HEK293T (cell line): ENCODE measurements at regions not wholly inside any gene's neighbourhood (a gene's known extent, or its start where the extent isn't known, plus 50 kb on each side); places are given as distances from the start of the nearest gene placed in this dataset.

Source experiments
- CTCF ChIA-PET: fragments of 350-600 bp; formaldehyde crosslinking; extraction: SDS; loops from one replicate; lab custom pipeline; 2021; ENCODE audit warnings: antibody characterized with exemption, inconsistent platforms; lab: Yijun Ruan, JAX
- POLR2A ChIA-PET: fragments of 350-600 bp; formaldehyde crosslinking; extraction: SDS; loops from one replicate; lab custom pipeline; 2020; ENCODE audit warnings: antibody characterized with exemption, inconsistent platforms; lab: Yijun Ruan, JAX
- DNase-seq: peaks from one replicate; pipeline ENCODE4 v3.0.0; 2012; ENCODE audit warnings: mixed read lengths; ENCODE audit errors: extremely low spot score
- ARNT ChIP-seq: fragments of 450-650 bp; IDR thresholded peaks from 2 replicates; pipeline ENCODE4 v1.6.1; 2017; ENCODE audit warnings: mild to moderate bottlenecking
- BHLHE40 ChIP-seq: fragments of 450-650 bp; IDR thresholded peaks from 2 replicates; pipeline ENCODE4 v1.6.1; 2016; ENCODE audit warnings: mild to moderate bottlenecking, moderate library complexity, borderline replicate concordance
- CTBP1 ChIP-seq: fragments of 450-650 bp; IDR thresholded peaks from 2 replicates; pipeline ENCODE4 v1.6.1; 2016; ENCODE audit warnings: borderline replicate concordance
- ELF4 ChIP-seq: fragments of 450-650 bp; IDR thresholded peaks from 2 replicates; pipeline ENCODE4 v1.6.1; 2017; ENCODE audit warnings: antibody characterized with exemption
- FOXA1 ChIP-seq: fragments of 450-650 bp; IDR thresholded peaks from 2 replicates; pipeline ENCODE4 v1.6.1; 2016; ENCODE audit warnings: mild to moderate bottlenecking
- FOXK2 ChIP-seq: fragments of 450-650 bp; IDR thresholded peaks from 2 replicates; pipeline ENCODE4 v1.6.1; 2016; ENCODE audit warnings: mild to moderate bottlenecking
- FOXM1 ChIP-seq: fragments of 450-650 bp; IDR thresholded peaks from 2 replicates; pipeline ENCODE4 v1.6.1; 2017; ENCODE audit warnings: mild to moderate bottlenecking, borderline replicate concordance
- HDGF ChIP-seq: fragments of 450-650 bp; IDR thresholded peaks from 2 replicates; pipeline ENCODE4 v1.6.1; 2017; ENCODE audit warnings: antibody characterized with exemption, borderline replicate concordance
- L3MBTL2 ChIP-seq: fragments of 450-650 bp; conservative IDR thresholded peaks from 2 replicates; pipeline ENCODE4 v1.6.1; 2016; ENCODE audit warnings: mild to moderate bottlenecking
- LEF1 ChIP-seq: fragments of 450-650 bp; IDR thresholded peaks from 2 replicates; pipeline ENCODE4 v1.6.1; 2017; ENCODE audit warnings: mild to moderate bottlenecking, borderline replicate concordance
- NFRKB ChIP-seq: fragments of 450-650 bp; IDR thresholded peaks from 2 replicates; pipeline ENCODE4 v1.6.1; 2016; ENCODE audit warnings: mild to moderate bottlenecking, moderate library complexity
- SP1 ChIP-seq: fragments of 450-650 bp; IDR thresholded peaks from 2 replicates; pipeline ENCODE4 v1.6.1; 2017
- SUZ12 ChIP-seq: fragments of 450-650 bp; IDR thresholded peaks from 2 replicates; pipeline ENCODE4 v1.6.1; 2016; ENCODE audit warnings: mild to moderate bottlenecking
- TARDBP ChIP-seq: fragments of 450-650 bp; IDR thresholded peaks from 2 replicates; pipeline ENCODE4 v1.6.1; 2016
- ZNF384 ChIP-seq: fragments of 450-650 bp; IDR thresholded peaks from 2 replicates; pipeline ENCODE4 v1.6.1; 2016
- TF ChIP-seq, protein P1 (sequence below): fragments of 450-650 bp; IDR thresholded peaks from 2 replicates; pipeline ENCODE4 v1.6.1; 2016

DNA sequence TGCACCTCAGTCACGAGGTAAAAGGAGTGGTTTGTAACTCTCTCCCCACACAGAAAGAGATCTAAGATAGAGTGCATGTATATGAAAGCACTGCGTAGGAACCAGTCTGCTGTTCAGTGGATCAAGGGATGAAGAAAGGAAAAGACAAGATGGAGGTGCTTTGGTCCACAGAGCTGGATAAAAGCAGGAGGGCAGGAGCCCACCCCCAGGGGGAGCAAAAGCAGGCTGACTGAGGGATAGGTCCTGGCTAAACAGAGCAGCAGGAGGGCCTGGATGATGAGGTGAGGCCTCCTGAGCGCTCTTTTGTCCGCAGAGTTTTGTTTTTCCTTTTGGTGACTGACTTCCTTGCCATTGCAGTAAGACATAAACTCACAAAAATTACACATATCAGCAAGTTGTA is 293.5 kb upstream of the C9orf72 start:
- no peak for DNase-seq
- TF ChIP-seq ELF4 (no peak), HDGF (no peak), FOXA1 (no peak), L3MBTL2 (no peak), ARNT (no peak), ZNF384 (no peak), NFRKB (no peak), FOXM1 (no peak)
- POLR2A ChIA-PET: no interaction called here
- CTCF ChIA-PET: no interaction called here

DNA sequence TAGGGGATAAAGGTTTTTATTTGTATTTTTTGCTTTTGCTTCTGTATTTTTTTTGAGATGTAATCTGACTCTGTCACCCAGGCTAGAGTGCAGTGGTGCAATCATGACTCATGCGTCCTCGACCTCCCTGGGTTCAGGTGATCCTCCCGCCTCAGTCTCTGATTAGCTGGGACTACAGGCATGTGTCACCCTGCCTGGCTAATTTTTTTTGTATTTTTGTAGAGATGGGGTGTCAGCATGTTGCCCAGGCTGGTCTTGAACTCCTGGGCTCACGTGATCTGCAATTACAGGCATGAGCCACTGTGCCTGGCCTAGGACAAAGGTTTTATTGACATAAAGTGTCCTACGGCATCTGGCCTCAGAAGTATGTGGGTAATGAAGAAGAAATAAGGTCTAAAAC is 297.1 kb upstream of the C9orf72 start:
- TF ChIP-seq, protein P1, sequence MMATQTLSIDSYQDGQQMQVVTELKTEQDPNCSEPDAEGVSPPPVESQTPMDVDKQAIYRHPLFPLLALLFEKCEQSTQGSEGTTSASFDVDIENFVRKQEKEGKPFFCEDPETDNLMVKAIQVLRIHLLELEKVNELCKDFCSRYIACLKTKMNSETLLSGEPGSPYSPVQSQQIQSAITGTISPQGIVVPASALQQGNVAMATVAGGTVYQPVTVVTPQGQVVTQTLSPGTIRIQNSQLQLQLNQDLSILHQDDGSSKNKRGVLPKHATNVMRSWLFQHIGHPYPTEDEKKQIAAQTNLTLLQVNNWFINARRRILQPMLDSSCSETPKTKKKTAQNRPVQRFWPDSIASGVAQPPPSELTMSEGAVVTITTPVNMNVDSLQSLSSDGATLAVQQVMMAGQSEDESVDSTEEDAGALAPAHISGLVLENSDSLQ: no peak
- TF ChIP-seq FOXA1 (no peak), ELF4 (no peak), HDGF (no peak), CTBP1 (no peak), ZNF384 (no peak), NFRKB (no peak), FOXK2 (no peak), SUZ12 (no peak), L3MBTL2 (no peak), SP1 (no peak), BHLHE40 (no peak), ARNT (no peak), FOXM1 (no peak), LEF1 (no peak)
- ChIA-PET CTCF (no interaction called here), POLR2A (no interaction called here)
- DNase-seq: no peak

DNA sequence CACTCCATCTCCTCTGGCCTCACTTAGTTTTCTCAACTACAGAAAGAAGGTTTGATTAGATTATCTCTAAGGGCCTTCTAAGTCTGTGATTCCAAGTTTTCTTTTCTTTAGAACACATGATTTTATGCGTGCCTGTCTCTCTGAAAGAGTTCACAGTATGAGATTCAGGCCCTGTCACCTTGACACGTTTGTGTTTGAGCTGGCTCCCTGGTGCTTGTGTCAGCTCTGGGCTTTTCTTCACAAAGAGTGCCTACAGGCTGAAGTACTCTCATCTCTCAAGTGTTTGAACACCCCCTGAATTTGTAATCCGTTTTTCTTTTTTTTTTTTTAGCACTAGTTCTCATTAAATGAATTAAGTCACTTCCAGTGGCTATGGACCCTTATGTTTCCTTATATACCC is 306.9 kb upstream of the C9orf72 start:
- CTCF ChIA-PET: no interaction called here
- TF ChIP-seq HDGF: no peak
- no peak for TF ChIP-seq FOXK2
- TF ChIP-seq FOXM1: no peak
- no peak for TF ChIP-seq SP1
- POLR2A ChIA-PET: no interaction called here
- no peak for DNase-seq

DNA sequence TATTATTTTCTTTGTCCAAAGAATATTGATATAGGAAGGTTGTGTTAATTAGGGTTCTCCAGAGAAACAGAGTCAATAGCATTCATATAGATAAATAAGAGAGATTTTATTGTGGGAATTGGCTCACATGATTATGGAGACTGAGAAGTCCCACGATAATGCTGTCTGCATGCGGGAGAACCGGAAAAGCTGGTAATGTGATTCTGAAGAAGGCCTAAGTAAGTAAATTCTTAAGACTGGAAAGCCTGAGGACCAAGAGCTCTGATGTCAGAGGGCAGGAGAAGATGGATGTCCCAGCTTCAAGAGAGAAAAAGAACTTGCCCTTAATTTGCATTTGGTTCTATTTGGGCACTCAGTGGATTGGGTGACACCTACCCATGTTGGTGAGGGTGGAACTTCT is 307.4 kb upstream of the C9orf72 start:
- POLR2A ChIA-PET: no interaction called here
- no peak for DNase-seq
- CTCF ChIA-PET: no interaction called here
- no peak for TF ChIP-seq TARDBP
- TF ChIP-seq CTBP1: no peak
- no peak for TF ChIP-seq SP1
- no peak for TF ChIP-seq ZNF384
- no peak for TF ChIP-seq ARNT
- TF ChIP-seq, protein P1: no peak
- TF ChIP-seq LEF1: no peak
- TF ChIP-seq NFRKB: no peak
- no peak for TF ChIP-seq FOXK2
- TF ChIP-seq BHLHE40: no peak
- TF ChIP-seq L3MBTL2: no peak
- no peak for TF ChIP-seq HDGF
- TF ChIP-seq SUZ12: no peak
- no peak for TF ChIP-seq FOXA1
- TF ChIP-seq FOXM1: no peak
- no peak for TF ChIP-seq ELF4

DNA sequence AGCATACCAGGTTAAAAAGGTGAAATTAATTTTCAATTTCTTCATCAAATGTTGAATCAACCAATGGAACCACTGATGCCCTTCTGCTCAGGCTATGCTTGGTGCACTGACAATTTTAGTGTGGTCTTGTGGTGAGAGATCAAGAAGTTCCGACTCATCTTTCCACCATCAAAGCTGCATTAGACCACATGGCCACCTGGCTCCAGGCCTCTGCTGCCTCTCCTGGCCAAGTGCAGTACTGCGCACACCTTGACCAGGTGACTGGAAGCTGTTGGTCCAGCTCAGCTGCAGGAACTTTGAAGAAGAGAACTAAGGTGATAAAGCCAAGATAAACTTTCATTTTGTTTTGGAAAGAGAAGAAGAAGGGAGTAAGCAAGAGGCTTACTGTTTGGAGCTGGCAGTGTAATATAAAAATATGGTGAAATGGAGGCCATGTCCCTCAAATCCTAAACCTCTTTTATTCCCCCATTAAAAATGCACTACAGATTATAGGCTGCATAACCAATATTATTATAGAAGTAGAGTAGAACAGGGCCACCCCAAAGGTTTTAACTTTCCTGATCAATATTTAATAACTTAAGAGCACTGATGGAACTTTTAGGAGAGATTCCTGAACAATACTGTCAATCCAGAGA is 315.5 kb upstream of the C9orf72 start:
- CTCF ChIA-PET: no interaction called here
- POLR2A ChIA-PET: no interaction called here
- peak; percentile 34; the same call in 1 of the 2 replicates for TF ChIP-seq L3MBTL2
- no peak for TF ChIP-seq FOXK2
- DNase-seq: peak; percentile 39

DNA sequence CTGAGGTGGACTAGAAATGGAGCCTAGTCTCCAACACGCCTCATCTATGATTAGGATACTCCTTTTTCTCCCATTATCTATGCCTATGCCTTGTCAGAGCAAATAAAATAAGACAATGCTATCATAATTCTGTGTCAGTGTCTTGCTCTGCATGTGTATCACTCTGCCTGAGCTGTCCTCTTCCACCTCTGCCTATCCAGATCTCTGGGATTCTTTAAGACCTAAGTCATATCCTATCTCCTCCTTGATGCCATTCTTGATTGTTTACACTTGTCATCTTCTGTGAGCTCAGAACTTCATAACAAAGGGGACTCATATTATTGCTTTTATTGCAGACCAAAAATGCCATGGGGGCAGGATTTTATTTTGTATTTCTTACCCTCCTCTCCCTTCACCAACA is 351.2 kb upstream of the C9orf72 start:
- ChIA-PET CTCF (no interaction called here), POLR2A (no interaction called here)
- no peak for TF ChIP-seq ARNT
- TF ChIP-seq TARDBP: no peak
- no peak for TF ChIP-seq SP1
- TF ChIP-seq, protein P1: no peak
- TF ChIP-seq ELF4: no peak
- no peak for TF ChIP-seq FOXA1
- TF ChIP-seq L3MBTL2: no peak
- TF ChIP-seq ZNF384: no peak
- TF ChIP-seq FOXM1: no peak
- TF ChIP-seq NFRKB: no peak
- TF ChIP-seq SUZ12: no peak
- TF ChIP-seq CTBP1: no peak
- TF ChIP-seq FOXK2: no peak
- no peak for DNase-seq

DNA sequence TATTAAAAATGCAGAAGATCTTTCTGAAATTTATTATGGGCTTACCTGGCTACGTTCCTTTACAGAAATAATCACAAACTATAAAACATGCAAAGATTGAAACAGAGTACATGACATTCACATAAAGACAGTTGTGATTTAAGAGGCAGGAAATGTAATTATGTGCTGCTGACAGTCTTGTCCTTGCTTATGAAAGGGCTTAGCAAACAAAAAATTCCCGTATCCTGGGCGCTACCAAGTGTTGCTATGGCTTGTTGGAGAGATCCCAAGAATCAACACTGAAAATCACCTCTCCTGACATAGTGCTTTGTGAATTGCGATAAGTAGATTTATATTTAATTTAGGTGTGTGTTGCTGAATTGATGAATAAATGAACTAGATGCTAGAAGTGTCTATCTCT is 352.5 kb upstream of the C9orf72 start:
- no peak for DNase-seq
- ChIA-PET POLR2A (no interaction called here), CTCF (no interaction called here)
- TF ChIP-seq SUZ12 (no peak), FOXA1 (no peak), CTBP1 (no peak), FOXM1 (no peak), NFRKB (no peak), BHLHE40 (no peak), L3MBTL2 (no peak), SP1 (no peak), ARNT (no peak), ELF4 (no peak)
- TF ChIP-seq, protein P1: no peak
